ENCODE measurements at regions not wholly inside any gene's neighbourhood (a gene's known extent, or its start where the extent isn't known, plus 50 kb on each side); places are given as distances from the start of the nearest gene placed in this dataset.

DNA sequence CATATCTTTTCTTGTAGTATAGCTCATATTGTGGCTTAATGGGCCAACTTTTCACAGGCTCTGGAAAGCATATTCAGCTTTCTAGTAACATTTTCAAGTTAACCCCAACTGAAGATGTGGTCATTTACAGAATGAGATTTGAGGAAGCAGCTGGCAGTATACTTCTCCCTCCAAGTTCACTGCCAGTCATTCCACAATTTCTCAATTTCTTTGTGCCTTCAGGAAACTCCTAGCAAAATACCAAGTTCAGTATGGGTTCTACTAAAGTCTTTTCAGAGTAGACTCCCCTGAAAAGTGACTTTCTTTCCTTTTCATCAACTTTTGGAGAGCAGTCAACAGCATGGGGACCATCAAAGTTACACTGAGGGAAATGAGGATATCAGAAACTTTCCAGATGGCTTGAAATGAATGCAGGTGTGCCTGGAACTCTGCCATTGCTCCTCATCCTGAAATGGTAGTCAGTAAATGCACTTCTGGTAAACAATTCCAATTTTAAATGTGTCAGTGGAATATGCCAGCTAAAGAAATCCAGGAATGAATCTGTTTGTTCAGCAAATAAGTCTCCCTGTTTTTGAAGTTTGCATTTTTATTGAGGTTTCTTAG lies 81.5 kb upstream of the TEX13D start:
- no peak overlapping the region for H3K27ac ChIP-seq
- no peak for TF ChIP-seq ZFX (IDR thresholded peaks at IDR 0.05; ENCODE audit: borderline replicate concordance)
- TF ChIP-seq, protein P1, sequence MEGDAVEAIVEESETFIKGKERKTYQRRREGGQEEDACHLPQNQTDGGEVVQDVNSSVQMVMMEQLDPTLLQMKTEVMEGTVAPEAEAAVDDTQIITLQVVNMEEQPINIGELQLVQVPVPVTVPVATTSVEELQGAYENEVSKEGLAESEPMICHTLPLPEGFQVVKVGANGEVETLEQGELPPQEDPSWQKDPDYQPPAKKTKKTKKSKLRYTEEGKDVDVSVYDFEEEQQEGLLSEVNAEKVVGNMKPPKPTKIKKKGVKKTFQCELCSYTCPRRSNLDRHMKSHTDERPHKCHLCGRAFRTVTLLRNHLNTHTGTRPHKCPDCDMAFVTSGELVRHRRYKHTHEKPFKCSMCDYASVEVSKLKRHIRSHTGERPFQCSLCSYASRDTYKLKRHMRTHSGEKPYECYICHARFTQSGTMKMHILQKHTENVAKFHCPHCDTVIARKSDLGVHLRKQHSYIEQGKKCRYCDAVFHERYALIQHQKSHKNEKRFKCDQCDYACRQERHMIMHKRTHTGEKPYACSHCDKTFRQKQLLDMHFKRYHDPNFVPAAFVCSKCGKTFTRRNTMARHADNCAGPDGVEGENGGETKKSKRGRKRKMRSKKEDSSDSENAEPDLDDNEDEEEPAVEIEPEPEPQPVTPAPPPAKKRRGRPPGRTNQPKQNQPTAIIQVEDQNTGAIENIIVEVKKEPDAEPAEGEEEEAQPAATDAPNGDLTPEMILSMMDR (IDR thresholded peaks at IDR 0.05), result no peak

- no peak overlapping the region for H3K27ac ChIP-seq
- TF ChIP-seq, protein P1 (IDR thresholded peaks at IDR 0.05), result no peak
- no peak for TF ChIP-seq ZFX (IDR thresholded peaks at IDR 0.05; ENCODE audit: borderline replicate concordance)
Observed at GRCh38 chrX:124254611-124255010, 77.8 kb upstream of the TEX13D start.

GRCh38 chrX:124256216-124256615 lies 76.2 kb upstream of the TEX13D start:
- H3K27ac ChIP-seq, result no peak overlapping the region
- TF ChIP-seq, protein P1 (IDR thresholded peaks at IDR 0.05), result no peak
- TF ChIP-seq ZFX (IDR thresholded peaks at IDR 0.05; ENCODE audit: borderline replicate concordance), result no peak

DNA sequence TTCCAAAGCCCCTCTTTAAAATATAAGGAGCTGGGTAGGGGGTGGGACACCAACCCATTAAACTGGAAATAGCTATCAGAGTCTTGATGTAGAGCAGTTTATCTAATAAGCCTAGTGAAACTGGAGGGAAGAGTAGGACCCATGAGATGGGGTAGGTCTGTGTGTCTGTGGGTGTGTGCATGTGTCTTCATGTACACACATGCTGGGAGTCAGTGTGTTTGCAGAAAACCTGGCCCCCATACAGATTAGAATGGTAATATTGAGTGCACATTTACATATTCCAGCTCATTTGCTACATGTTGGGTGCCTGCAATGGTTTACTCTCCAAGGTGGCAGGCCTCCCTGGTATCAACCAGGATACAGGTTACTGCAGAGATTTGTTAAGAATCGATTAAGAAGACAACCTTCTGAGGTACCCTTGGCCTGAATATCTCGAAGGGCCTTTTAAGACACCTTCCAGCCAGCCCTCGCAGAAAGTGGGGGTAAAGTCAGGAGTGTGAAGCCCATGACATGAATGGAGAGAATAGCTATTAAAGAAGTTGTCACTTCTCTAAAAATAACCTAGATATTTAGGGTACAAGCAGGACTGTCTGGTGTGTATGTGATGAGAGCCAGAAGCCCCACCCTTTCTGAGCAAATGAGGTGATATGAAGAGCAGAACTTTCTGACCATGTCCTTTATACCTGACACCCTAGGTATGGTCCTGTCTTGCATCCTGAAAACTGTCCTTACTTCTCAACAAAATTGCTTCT lies 75.7 kb upstream of the TEX13D start:
- no peak overlapping the region for H3K27ac ChIP-seq
- TF ChIP-seq, protein P1 (IDR thresholded peaks at IDR 0.05), result no peak
- TF ChIP-seq ZFX (IDR thresholded peaks at IDR 0.05; ENCODE audit: borderline replicate concordance), result no peak

DNA sequence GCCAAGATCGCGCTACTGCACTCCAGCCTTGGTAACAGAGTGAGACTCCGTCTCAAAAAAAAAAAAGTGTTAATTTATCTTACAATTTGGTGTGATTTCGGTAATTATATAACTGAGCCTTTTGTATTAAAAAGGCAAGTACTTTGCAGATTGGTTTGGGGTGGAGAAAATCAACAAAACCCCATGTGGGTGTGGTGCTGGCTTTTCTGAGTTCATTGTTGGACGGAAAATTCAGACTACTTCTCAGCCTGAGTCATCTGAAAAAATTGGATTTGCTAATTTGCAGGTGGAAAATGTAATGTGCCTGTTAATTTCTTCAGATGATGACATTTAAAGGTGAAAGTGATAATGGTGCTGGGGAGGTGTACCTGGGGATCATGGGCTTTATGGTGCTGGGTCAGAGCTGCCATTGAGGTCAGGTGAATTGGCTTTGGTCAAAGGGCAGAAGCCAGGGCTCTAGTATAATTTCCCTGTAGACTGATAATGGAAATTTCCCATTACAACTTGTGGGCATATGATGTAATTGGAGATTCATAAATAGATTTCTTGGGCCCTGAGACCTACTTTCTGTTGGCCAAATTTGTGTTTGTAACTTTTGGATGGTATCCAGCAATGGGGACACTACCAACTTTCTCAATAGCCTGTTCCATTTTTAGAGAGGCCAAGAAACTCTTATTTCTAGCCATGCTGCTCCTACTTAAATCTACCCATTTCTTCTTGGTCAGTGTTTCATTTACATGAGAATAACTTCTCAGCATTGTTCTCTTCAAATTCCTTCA lies 74.3 kb upstream of the TEX13D start:
- H3K27ac ChIP-seq, result no peak overlapping the region
- TF ChIP-seq, protein P1 (IDR thresholded peaks at IDR 0.05), result no peak
- no peak for TF ChIP-seq ZFX (IDR thresholded peaks at IDR 0.05; ENCODE audit: borderline replicate concordance)

GRCh38 chrX:124260845-124261244 lies 71.6 kb upstream of the TEX13D start:
- TF ChIP-seq, protein P1 (IDR thresholded peaks at IDR 0.05), result no peak
- TF ChIP-seq ZFX (IDR thresholded peaks at IDR 0.05; ENCODE audit: borderline replicate concordance), result no peak
- no peak overlapping the region for H3K27ac ChIP-seq

Measured in 22Rv1 (cell line).